HepG2 (cell line): ENCODE measurements at regions not wholly inside any gene's neighbourhood (a gene's known extent, or its start where the extent isn't known, plus 50 kb on each side); places are given as distances from the start of the nearest gene placed in this dataset.

Source experiments
- ATAC-seq: fragments of 200-7000 bp; cut with Tn5 transposase; 3 replicates; pipeline ENCODE4 v1.9.1; 2020; ENCODE audit warnings: mild to moderate bottlenecking, moderate library complexity
- BruUV-seq: library from RNA; stranded (reverse); fragments of 400-500 nt; replicated peaks from 2 replicates; lab custom pipeline; 2021; lab: Mats Ljungman, UMichigan
- CTCF ChIA-PET: fragments of 300-600 bp; formaldehyde crosslinking; extraction: SDS; loops from one replicate; lab custom pipeline; 2021; ENCODE audit warnings: low total read pairs, inconsistent platforms, low intra/inter-chr PET ratio; lab: Yijun Ruan, JAX
- POLR2A ChIA-PET: fragments of 350-600 bp; sonication (Branson Sonifier 250); formaldehyde crosslinking; loops from one replicate; lab custom pipeline; 2020; ENCODE audit warnings: antibody characterized with exemption, inconsistent platforms; lab: Yijun Ruan, JAX
- DNase-seq: peaks from one replicate; pipeline ENCODE4 v3.0.0-alpha.2; 2015; ENCODE audit warnings: low spot score
- FAIRE-seq: peaks from 3 replicates; lab custom pipeline; 2011; peaks lifted over from hg19 to GRCh38; lab: Jason Lieb, UNC
- H2AFZ ChIP-seq: one replicate; pipeline ENCODE4 v1.6.1; 2011; ENCODE audit warnings: low read length, inconsistent platforms
- H3K27ac ChIP-seq: fragments of 300-600 bp; 3 replicates; pipeline ENCODE4 v1.8.0; 2011; ENCODE audit warnings: mixed run types, mild to moderate bottlenecking, mixed read lengths, low read length, inconsistent platforms; ENCODE audit not compliant: insufficient read depth; ENCODE audit errors: extremely low read length
- H3K27me3 ChIP-seq, 2 experiments: fragments of 200-600 bp in 1 of 2; 2 replicates in 1 of 2; 3 replicates in 1 of 2; pipeline versions ENCODE4 v1.6.0 to v1.8.0; 2011; ENCODE audit warnings: low read length in 2 of 2, mild to moderate bottlenecking in 2 of 2, moderate library complexity in 2 of 2, inconsistent platforms in 1 of 2; ENCODE audit not compliant: insufficient read depth in 2 of 2, control insufficient read depth in 1 of 2
- H3K36me3 ChIP-seq, 2 experiments: fragments of 200-600 bp in 1 of 2; replicated peaks in 1 of 2; 2 replicates in 1 of 2; 3 replicates in 1 of 2; pipeline versions ENCODE4 v1.5.1 to v1.8.0; 2011; ENCODE audit warnings: low read length in 2 of 2, inconsistent platforms in 1 of 2; ENCODE audit not compliant: insufficient read depth in 2 of 2, control insufficient read depth in 1 of 2
- H3K4me1 ChIP-seq: 2 replicates; pipeline ENCODE4 v1.5.1; 2012; ENCODE audit warnings: low read length, inconsistent platforms; ENCODE audit not compliant: insufficient read depth
- H3K4me2 ChIP-seq: 2 replicates; pipeline ENCODE4 v1.6.0; 2011; ENCODE audit warnings: low read depth, low read length, inconsistent platforms
- H3K4me3 ChIP-seq, 3 experiments: fragments of 200-600 bp in 1 of 3; sonication (generic), shearing (Covaris generic) in 1 of 3; replicated peaks in 1 of 3; 2 replicates each; pipeline ENCODE4 v1.5.1; 2011 to 2016; ENCODE audit warnings: low read length in 3 of 3, inconsistent platforms in 2 of 3, low read depth in 2 of 3, mild to moderate bottlenecking in 2 of 3, control low read depth in 1 of 3, mixed read lengths in 1 of 3; ENCODE audit not compliant: insufficient read depth in 1 of 3
- H3K79me2 ChIP-seq: one replicate; pipeline ENCODE4 v1.6.1; 2011; ENCODE audit warnings: low read length, inconsistent platforms; ENCODE audit not compliant: insufficient read depth
- H3K9ac ChIP-seq: 2 replicates; pipeline ENCODE4 v1.6.0; 2011; ENCODE audit warnings: mild to moderate bottlenecking, low read depth, low read length, inconsistent platforms; ENCODE audit not compliant: insufficient read depth
- H3K9me3 ChIP-seq: 2 replicates; pipeline ENCODE4 v1.5.1; 2012; ENCODE audit warnings: mild to moderate bottlenecking, low read length
- H4K20me1 ChIP-seq: 2 replicates; pipeline ENCODE4 v1.6.0; 2011; ENCODE audit warnings: inconsistent platforms, mild to moderate bottlenecking, low read length, moderate library complexity; ENCODE audit not compliant: insufficient read depth
- MAFF ChIP-seq: IDR thresholded peaks from 2 replicates; pipeline ENCODE4 v1.6.1; 2011; ENCODE audit warnings: low read depth, low read length, improper control_type of control experiment
- MAFK ChIP-seq, 2 experiments: IDR thresholded peaks in 1 of 2; conservative IDR thresholded peaks in 1 of 2; 2 replicates each; pipeline ENCODE4 v1.6.1; 2011; ENCODE audit warnings: improper control_type of control experiment in 2 of 2, low read length in 2 of 2
- NFE2L2 ChIP-seq: fragments of 150-350 bp; IDR thresholded peaks from 2 replicates; pipeline ENCODE4 v1.6.1; 2014; ENCODE audit warnings: low read length
- ZMAT5 ChIP-seq: sonication (generic); formaldehyde crosslinking; IDR thresholded peaks from 2 replicates; pipeline ENCODE4 v1.5.0; 2020; ENCODE audit warnings: mild to moderate bottlenecking, low read depth, missing genetic modification reagents, borderline replicate concordance
- ZNF142 ChIP-seq: sonication (generic); formaldehyde crosslinking; IDR thresholded peaks from 2 replicates; pipeline ENCODE4 v1.4.0; 2020; ENCODE audit warnings: missing genetic modification reagents
- in situ Hi-C: cut with HindIII; loops from 2 replicates; pipeline ENCODE4 v1.10.0; 2017; ENCODE audit warnings: low pct_unique_long_range_greater_than_20kb; ENCODE audit not compliant: extremely low pct_ligation_motif_present
- intact Hi-C: fragments of 100-400 bp; cut with micrococcal nuclease; formaldehyde crosslinking; loops from one replicate; pipeline ENCODE4 v1.10.0; 2022; ENCODE audit not compliant: unreplicated experiment

GRCh38 chr13:40319699-40320579 is 346.5 kb downstream of the FOXO1 start (continued):
- TF ChIP-seq ZNF142 (CRISPR knock-in tag): no peak
- TF ChIP-seq, all 625 proteins: peak for 3

GRCh38 chr13:40328091-40328490 is 338.4 kb downstream of the FOXO1 start:
- Histone ChIP-seq H3K27ac (no peak overlapping the region), H2AFZ (no peak overlapping the region), H3K9ac (no peak overlapping the region), H4K20me1 (no peaks in the 10 kb centered on the region), H3K4me1 (peaks cover 40% of the 10 kb centered on the region), H3K36me3 (no peaks in the 10 kb centered on the region), H3K4me3 (no peak overlapping the region), H3K27me3 (no peaks in the 10 kb centered on the region), H3K9me3 (no peaks in the 10 kb centered on the region), H3K4me2 (no peak overlapping the region), H3K79me2 (no peaks in the 10 kb centered on the region)
- TF ChIP-seq MAFK (conservative IDR thresholded peaks at IDR 0.05 in 1 of 2, IDR thresholded peaks at IDR 0.05 in 1 of 2; ENCODE audit: low read length in 2 of 2) (peak; percentile 85 to 86), ZMAT5 (CRISPR knock-in tag) (no peak), MAFF (peak; percentile 75; the same call in 1 of the 2 replicates), NFE2L2 (peak; percentile 87)
- POLR2A ChIA-PET: no interaction called here
- intact Hi-C loops (no loop called here), in situ Hi-C loops (no loop called here)
- ATAC-seq: no peak
- FAIRE-seq: no peak
- CTCF ChIA-PET: no interaction called here
- no peak for DNase-seq
- BruUV-seq: no TSS peak
